Erythroblast (primary cell): ENCODE measurements at regions not wholly inside any gene's neighbourhood (a gene's known extent, or its start where the extent isn't known, plus 50 kb on each side); places are given as distances from the start of the nearest gene placed in this dataset.

ENCODE experiments used
- GATA1 ChIP-seq: IDR thresholded peaks from 2 replicates; pipeline ENCODE4 v1.6.1; 2011; ENCODE audit warnings: low read depth, mild to moderate bottlenecking, control low read depth, low read length, moderate library complexity
- POLR2A ChIP-seq: IDR thresholded peaks from 2 replicates; pipeline ENCODE4 v1.6.1; 2011; ENCODE audit warnings: mild to moderate bottlenecking, low read length

- no peak for TF ChIP-seq POLR2A
- TF ChIP-seq GATA1 = no peak
Measured at GRCh38 chr12:46981622-46982021, 97.8 kb upstream of the PCED1B start.
